ENCODE measurements at regions not wholly inside any gene's neighbourhood (a gene's known extent, or its start where the extent isn't known, plus 50 kb on each side); places are given as distances from the start of the nearest gene placed in this dataset.

- Histone ChIP-seq H3K27me3 (ENCODE audit: control insufficient read depth in 1 of 2, insufficient read depth in 2 of 2, low read length in 2 of 2) (no peaks in the 10 kb centered on the region), H3K79me2 (ENCODE audit: insufficient read depth, low read length) (no peaks in the 10 kb centered on the region), H3K9ac (ENCODE audit: insufficient read depth, low read depth, low read length) (no peak overlapping the region), H4K20me1 (ENCODE audit: insufficient read depth, low read length) (no peaks in the 10 kb centered on the region), H3K36me3 (replicated peaks in 1 of 2; ENCODE audit: control insufficient read depth in 1 of 2, insufficient read depth in 2 of 2, low read length in 2 of 2) (no peaks in the 10 kb centered on the region), H3K27ac (ENCODE audit: extremely low read length, insufficient read depth, low read length) (no peak overlapping the region), H3K4me2 (ENCODE audit: low read depth, low read length) (no peak overlapping the region), H3K4me3 (replicated peaks in 1 of 3; ENCODE audit: insufficient read depth in 1 of 3, low read depth in 2 of 3, low read length in 3 of 3) (no peak overlapping the region), H3K9me3 (ENCODE audit: low read length) (no peaks in the 10 kb centered on the region), H3K4me1 (ENCODE audit: insufficient read depth, low read length) (no peaks in the 10 kb centered on the region), H2AFZ (ENCODE audit: low read length) (no peak overlapping the region)
- ChIA-PET CTCF (ENCODE audit: low intra/inter-chr PET ratio, low total read pairs) (no interaction called here), POLR2A (no interaction called here)
- intact Hi-C loops (cut with micrococcal nuclease; ENCODE audit: unreplicated experiment), result no loop called here
- no peak for FAIRE-seq
- no peak for TF ChIP-seq ZNF850 (CRISPR knock-in tag; conservative IDR thresholded peaks at IDR 0.05)
- no peak for TF ChIP-seq GLMP (CRISPR knock-in tag; IDR thresholded peaks at IDR 0.05; ENCODE audit: borderline replicate concordance)
- no peak for TF ChIP-seq ZNF251 (CRISPR knock-in tag; IDR thresholded peaks at IDR 0.05)
- no peak for TF ChIP-seq THAP8 (CRISPR knock-in tag; IDR thresholded peaks at IDR 0.05; ENCODE audit: borderline replicate concordance)
- TF ChIP-seq RFXAP (CRISPR knock-in tag; IDR thresholded peaks at IDR 0.05; ENCODE audit: borderline replicate concordance), result no peak
- no peak for TF ChIP-seq BRCA1 (CRISPR knock-in tag; IDR thresholded peaks at IDR 0.05)
- no peak for TF ChIP-seq MAFK (conservative IDR thresholded peaks at IDR 0.05 in 1 of 2, IDR thresholded peaks at IDR 0.05 in 1 of 2; ENCODE audit: low read length in 2 of 2)
- no peak for TF ChIP-seq MAFG (CRISPR knock-in tag; IDR thresholded peaks at IDR 0.05)
- TF ChIP-seq REPIN1 (CRISPR knock-in tag; IDR thresholded peaks at IDR 0.05; ENCODE audit: borderline replicate concordance, low read depth), result no peak
- TF ChIP-seq ZNF839 (CRISPR knock-in tag; IDR thresholded peaks at IDR 0.05; ENCODE audit: borderline replicate concordance), result no peak
- ATAC-seq, result no peak
- WGBS (ENCODE audit: low lambda C conversion rate), result 6% methylated on average over 2 of the region's 2 CpGs
- no peak for DNase-seq (ENCODE audit: low spot score)
- in situ Hi-C loops (cut with HindIII; ENCODE audit: extremely low pct_ligation_motif_present, low pct_unique_long_range_greater_than_20kb), result no loop called here
- BruUV-seq (replicated peaks), result no TSS peak
Observed at GRCh38 chr5:21665524-21665923, 1187.6 kb downstream of the CDH12 start.
